MCF 10A (cell line): ENCODE measurements at regions not wholly inside any gene's neighbourhood (a gene's known extent, or its start where the extent isn't known, plus 50 kb on each side); places are given as distances from the start of the nearest gene placed in this dataset.
"Not testable (repeated sequence)": the region's sequence is repeated elsewhere in the genome, so short reads cannot be mapped to it uniquely, and the experiment has no call there.

Experiments
- BruUV-seq: library from RNA; stranded (reverse); fragments of 400-500 nt; replicated peaks from 2 replicates; lab custom pipeline; 2021; lab: Mats Ljungman, UMichigan
- CTCF ChIA-PET: fragments of 300-600 bp; sonication (Branson Sonifier 250); formaldehyde crosslinking; extraction: SDS; loops from one replicate; lab custom pipeline; 2021; ENCODE audit warnings: antibody characterized with exemption, inconsistent platforms; lab: Yijun Ruan, JAX
- POLR2A ChIA-PET: fragments of 300-600, 350-650 bp; sonication (Branson Sonifier 250); formaldehyde crosslinking; extraction: SDS; loops from one replicate; lab custom pipeline; 2020; ENCODE audit warnings: antibody characterized with exemption, inconsistent platforms; lab: Yijun Ruan, JAX
- DNase-seq: peaks from one replicate; pipeline ENCODE4 v3.0.0-alpha.2; 2018; ENCODE audit not compliant: unreplicated experiment
- H3K27ac Mint-ChIP-seq: one replicate; pipeline ENCODE4 v1.8.0; 2022; ENCODE audit warnings: mild to moderate bottlenecking, low read depth, mixed read lengths; ENCODE audit not compliant: unreplicated experiment
- H3K27me3 Mint-ChIP-seq: one replicate; pipeline ENCODE4 v1.8.0; 2022; ENCODE audit warnings: mixed read lengths; ENCODE audit not compliant: insufficient read depth, unreplicated experiment
- H3K36me3 Mint-ChIP-seq: one replicate; pipeline ENCODE4 v1.8.0; 2022; ENCODE audit warnings: mild to moderate bottlenecking, moderate library complexity, mixed read lengths; ENCODE audit not compliant: insufficient read depth, unreplicated experiment
- H3K4me1 Mint-ChIP-seq: one replicate; pipeline ENCODE4 v1.8.0; 2022; ENCODE audit warnings: mixed read lengths; ENCODE audit not compliant: insufficient read depth, unreplicated experiment
- H3K4me3 Mint-ChIP-seq: one replicate; pipeline ENCODE4 v1.8.0; 2022; ENCODE audit warnings: mild to moderate bottlenecking, moderate library complexity, mixed read lengths; ENCODE audit not compliant: unreplicated experiment
- H3K9me3 Mint-ChIP-seq: one replicate; pipeline ENCODE4 v1.8.0; 2022; ENCODE audit warnings: mixed read lengths; ENCODE audit not compliant: unreplicated experiment
- intact Hi-C: fragments of 100-400 bp; cut with micrococcal nuclease; formaldehyde crosslinking; loops from 2 replicates; pipeline ENCODE4 v1.14.1; 2022

GRCh38 chr14:19203250-19203972 lies 230.7 kb downstream of the POTEG start:
- H3K27ac Mint-ChIP-seq, intact Hi-C loops, POLR2A ChIA-PET, H3K27me3 Mint-ChIP-seq, H3K4me1 Mint-ChIP-seq, CTCF ChIA-PET, DNase-seq, H3K9me3 Mint-ChIP-seq, H3K4me3 Mint-ChIP-seq, BruUV-seq, H3K36me3 Mint-ChIP-seq: not testable (repeated sequence)

- H3K36me3 Mint-ChIP-seq, DNase-seq, H3K4me1 Mint-ChIP-seq, BruUV-seq, intact Hi-C loops, POLR2A ChIA-PET, H3K27me3 Mint-ChIP-seq, H3K4me3 Mint-ChIP-seq, H3K9me3 Mint-ChIP-seq, H3K27ac Mint-ChIP-seq, CTCF ChIA-PET: not testable (repeated sequence)
These were observed 229.3 kb downstream of the POTEG start for GRCh38 chr14:19204827-19205226.

- H3K9me3 Mint-ChIP-seq, H3K27me3 Mint-ChIP-seq, POLR2A ChIA-PET, DNase-seq, H3K4me1 Mint-ChIP-seq, intact Hi-C loops, BruUV-seq, H3K36me3 Mint-ChIP-seq, H3K27ac Mint-ChIP-seq, H3K4me3 Mint-ChIP-seq, CTCF ChIA-PET: not testable (repeated sequence)
These were observed 217.7 kb downstream of the POTEG start for GRCh38 chr14:19216480-19216879.

DNA sequence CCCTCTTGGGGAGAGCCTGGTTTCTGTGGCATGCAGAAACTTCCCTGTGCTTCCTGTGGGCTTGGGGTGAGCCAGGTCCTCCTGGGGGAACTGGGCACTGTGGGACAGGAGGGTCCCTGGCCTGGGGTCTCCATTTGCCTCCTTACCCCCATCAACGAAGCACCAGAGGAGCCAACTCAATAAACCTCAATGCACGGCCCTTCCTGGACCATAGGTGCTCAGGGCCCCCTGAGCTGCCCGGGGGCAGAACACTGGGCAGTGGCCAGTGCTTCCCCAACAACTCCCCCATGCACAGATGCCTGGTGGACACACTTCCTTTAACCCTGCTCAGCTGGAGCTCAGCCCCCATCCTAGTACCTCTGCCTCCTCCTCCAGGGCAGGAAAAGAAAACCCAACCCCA lies 214.7 kb downstream of the POTEG start:
- BruUV-seq, H3K36me3 Mint-ChIP-seq, intact Hi-C loops, CTCF ChIA-PET, H3K4me3 Mint-ChIP-seq, H3K27ac Mint-ChIP-seq, POLR2A ChIA-PET, H3K9me3 Mint-ChIP-seq, H3K27me3 Mint-ChIP-seq, H3K4me1 Mint-ChIP-seq, DNase-seq: not testable (repeated sequence)

DNA sequence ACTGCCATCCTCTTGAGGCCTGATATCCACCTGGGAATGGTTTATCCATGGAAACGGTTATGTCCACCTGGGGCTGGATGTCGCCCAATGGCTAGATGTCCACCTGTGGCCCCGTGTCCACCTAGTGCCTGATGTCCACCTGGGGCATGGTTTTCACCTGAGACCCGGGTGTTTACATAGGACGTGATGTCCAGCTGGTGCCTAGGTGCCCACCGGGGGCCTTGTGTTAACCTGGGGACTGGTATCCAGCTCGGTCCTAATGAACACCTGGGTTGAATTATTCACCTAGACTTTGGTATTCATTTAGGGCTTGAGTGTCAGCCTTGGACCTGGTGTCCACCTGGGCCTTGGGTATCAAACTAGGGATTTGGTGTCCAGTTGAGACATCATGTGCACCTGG lies 202.7 kb downstream of the POTEG start:
- POLR2A ChIA-PET, BruUV-seq, H3K9me3 Mint-ChIP-seq, H3K36me3 Mint-ChIP-seq, H3K27ac Mint-ChIP-seq, intact Hi-C loops, H3K4me3 Mint-ChIP-seq, CTCF ChIA-PET, H3K4me1 Mint-ChIP-seq, H3K27me3 Mint-ChIP-seq, DNase-seq: not testable (repeated sequence)

DNA sequence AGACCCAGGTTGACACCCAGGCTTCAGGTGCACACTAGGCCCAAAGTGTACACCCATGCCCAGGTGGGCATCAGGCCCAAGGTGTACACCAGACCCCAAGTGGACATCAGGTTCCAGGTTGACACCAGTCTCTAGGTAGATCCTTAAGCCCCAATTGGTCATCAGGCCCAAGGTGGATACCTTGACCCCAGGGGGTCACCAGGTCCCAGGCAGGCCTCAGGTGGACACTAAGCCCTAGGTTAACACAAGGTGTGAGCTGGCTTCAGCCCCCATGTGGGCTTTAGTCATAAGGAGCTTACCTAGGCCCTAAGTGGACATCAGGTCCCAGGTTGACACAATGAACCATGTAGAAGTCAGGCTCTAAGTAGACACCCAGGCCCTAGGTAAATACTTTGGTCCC lies 200.1 kb downstream of the POTEG start:
- H3K27ac Mint-ChIP-seq, POLR2A ChIA-PET, H3K27me3 Mint-ChIP-seq, H3K36me3 Mint-ChIP-seq, BruUV-seq, H3K4me1 Mint-ChIP-seq, intact Hi-C loops, DNase-seq, CTCF ChIA-PET, H3K4me3 Mint-ChIP-seq, H3K9me3 Mint-ChIP-seq: not testable (repeated sequence)

GRCh38 chr14:19237656-19238055 lies 196.5 kb downstream of the POTEG start:
- not testable (repeated sequence) for BruUV-seq, H3K27me3 Mint-ChIP-seq

GRCh38 chr14:19238584-19238983 lies 195.6 kb downstream of the POTEG start:
- intact Hi-C loops, H3K9me3 Mint-ChIP-seq, H3K27me3 Mint-ChIP-seq, H3K36me3 Mint-ChIP-seq, BruUV-seq, POLR2A ChIA-PET, H3K27ac Mint-ChIP-seq, DNase-seq, H3K4me3 Mint-ChIP-seq, CTCF ChIA-PET, H3K4me1 Mint-ChIP-seq: not testable (repeated sequence)

More at GRCh38 chr14:19237656-19238055, 196.5 kb downstream of the POTEG start:
- intact Hi-C loops, H3K27ac Mint-ChIP-seq, DNase-seq, H3K9me3 Mint-ChIP-seq, POLR2A ChIA-PET, H3K36me3 Mint-ChIP-seq, H3K4me1 Mint-ChIP-seq, CTCF ChIA-PET, H3K4me3 Mint-ChIP-seq: not testable (repeated sequence)

- H3K27me3 Mint-ChIP-seq, intact Hi-C loops, CTCF ChIA-PET, H3K27ac Mint-ChIP-seq, BruUV-seq, POLR2A ChIA-PET, H3K4me3 Mint-ChIP-seq, H3K4me1 Mint-ChIP-seq, H3K9me3 Mint-ChIP-seq, DNase-seq, H3K36me3 Mint-ChIP-seq: not testable (repeated sequence)
These were observed 194.2 kb downstream of the POTEG start for GRCh38 chr14:19239981-19240380.
